ENCODE measurements at regions not wholly inside any gene's neighbourhood (a gene's known extent, or its start where the extent isn't known, plus 50 kb on each side); places are given as distances from the start of the nearest gene placed in this dataset.

DNA sequence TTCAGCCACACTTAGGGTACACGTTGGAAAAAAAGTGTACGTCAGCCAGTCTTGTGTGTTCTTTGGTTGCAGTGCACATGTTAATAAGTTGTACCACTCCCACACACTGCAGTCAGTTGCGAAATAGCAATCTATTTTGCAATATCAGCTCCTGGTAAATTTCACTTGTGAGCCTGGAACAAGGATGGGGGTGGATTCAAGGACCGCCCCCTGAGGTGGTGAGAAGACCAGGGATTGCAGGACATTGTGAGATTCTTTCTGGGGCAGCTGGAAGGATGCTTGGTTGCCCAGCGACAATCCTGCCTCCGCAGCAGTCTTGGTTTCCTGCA lies 78.6 kb upstream of the ZFHX3 start:
- DNase-seq = peak; percentile 85 to 91

DNA sequence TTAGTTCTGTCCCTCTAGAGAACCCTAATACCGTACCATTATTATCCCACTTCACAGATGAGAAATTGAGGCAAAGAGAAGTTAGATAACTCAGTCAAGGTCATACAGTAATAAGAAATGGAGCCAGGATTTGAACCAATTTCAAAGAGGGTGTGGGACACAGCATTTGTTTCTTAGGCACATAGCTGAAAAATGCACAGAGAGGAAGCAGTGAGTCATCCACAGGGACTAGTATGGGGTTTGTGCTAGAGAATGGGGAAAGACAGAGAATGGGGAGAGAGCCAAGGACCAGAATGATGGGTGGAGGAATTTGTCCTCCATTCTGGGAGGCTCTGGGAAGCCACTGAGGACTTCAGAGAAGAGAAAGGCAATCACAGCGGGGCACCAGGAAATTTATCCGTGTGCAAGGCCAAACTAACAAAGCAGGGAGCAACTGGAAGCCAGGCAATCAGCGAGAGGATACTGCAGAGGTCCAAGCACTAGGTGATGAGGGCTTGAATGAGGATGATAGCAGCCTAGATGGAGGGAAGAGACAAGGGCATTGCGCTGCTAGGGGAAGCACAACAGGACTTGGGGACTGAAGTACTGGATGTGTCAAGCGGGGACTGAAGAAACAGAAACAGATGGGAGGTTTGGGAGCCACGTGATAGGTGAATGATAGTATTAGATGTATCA lies 78.1 kb upstream of the ZFHX3 start:
- DNase-seq = peak; percentile 58 to 78

DNA sequence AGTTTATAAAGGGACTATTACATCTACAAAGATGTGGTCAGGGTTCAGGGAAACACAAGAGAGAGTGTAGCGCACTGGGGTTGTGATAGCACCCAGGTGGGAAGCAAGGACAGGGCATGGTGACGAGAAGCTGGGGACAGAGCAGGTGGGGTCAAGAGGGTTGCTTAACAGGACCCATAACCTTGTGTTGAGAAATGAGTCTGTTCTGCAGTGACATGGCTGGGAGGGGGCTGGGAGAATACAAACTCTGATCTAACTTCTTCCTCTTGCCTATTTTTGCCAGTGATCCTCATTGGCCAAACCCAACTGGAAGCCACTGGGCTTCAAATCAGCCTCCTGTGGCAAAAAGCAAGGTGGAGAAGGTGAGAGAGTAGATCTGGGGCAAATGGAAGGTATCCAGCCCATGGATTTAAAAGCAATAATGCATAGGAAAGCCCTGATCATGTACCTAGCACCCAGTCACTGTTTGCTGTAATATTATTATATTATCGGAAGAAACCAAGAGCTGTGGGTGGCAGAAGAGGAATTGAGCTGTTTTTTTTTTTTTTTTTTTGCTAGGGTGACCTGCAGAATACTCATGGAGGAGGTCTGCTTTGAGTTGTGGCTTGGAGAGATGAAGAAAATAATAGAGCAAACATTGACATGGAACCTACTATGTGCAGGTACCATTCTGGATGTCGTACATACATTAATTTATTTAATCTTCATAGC lies 76.9 kb upstream of the ZFHX3 start:
- peak; percentile 30 to 65 for DNase-seq

DNA sequence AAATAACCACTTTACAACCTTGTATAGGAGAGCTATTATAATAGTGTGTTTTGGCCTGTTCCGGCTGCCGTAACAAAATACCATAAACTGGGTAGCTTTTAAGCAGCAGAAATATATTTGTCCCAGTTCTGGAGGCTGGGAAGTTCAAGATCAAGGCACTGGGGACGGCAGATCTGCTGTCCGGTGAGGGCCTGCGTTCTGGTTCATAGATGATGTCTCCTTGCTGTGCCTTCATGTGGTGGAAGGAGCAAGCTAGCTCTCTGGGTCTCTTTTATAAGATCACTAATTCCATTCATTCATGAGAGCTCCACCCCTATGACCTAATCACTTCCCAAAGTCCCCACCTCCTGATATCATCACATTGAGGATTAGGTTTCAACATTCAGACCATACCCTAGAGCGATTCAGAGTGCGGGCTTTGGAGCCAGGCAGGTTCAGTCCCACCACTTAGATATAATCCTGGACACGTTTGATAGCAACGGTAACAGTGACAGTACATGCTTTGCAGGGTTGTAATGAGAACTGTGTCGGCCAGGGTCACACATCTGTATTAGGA lies 76.2 kb upstream of the ZFHX3 start:
- DNase-seq = peak; percentile 56 to 72

DNA sequence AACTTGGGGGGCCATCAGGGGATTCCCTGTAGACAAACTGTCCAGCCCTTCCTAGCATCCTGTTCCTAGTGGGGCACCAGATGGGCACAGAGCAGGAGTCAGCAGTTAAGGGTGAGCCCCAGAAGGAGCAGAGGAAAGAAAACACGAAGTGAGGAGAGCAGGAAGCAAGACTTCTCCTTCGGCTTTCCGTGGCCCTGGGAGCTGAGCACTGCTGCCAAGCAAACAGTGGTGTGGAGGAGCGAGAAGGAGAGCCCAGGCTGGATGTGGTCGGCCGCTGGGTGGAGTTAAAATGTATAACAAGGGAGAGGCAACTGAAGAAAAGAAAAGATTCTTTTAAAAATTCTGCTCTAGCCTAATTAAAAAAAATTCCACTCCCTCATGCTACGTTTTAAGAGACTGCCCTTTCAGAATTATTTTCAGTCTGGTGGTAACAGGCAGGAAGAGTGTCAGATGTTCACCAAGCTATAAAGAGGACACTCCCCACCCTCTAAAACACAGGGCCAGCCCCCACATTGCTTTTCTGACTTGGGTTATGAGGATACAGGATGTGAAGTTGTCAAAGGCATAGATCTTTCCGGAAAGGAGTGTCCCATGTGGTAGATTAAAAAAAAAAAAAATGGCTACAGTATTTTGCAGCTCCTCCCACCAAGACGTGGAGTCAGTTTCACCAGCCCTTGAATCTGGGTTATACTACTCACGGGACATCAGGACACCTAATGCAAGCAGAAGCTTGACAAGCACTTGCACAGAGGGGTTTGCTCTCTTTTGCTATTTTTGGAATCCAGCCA lies 74.9 kb upstream of the ZFHX3 start:
- DNase-seq = peak; percentile 43 to 47

DNA sequence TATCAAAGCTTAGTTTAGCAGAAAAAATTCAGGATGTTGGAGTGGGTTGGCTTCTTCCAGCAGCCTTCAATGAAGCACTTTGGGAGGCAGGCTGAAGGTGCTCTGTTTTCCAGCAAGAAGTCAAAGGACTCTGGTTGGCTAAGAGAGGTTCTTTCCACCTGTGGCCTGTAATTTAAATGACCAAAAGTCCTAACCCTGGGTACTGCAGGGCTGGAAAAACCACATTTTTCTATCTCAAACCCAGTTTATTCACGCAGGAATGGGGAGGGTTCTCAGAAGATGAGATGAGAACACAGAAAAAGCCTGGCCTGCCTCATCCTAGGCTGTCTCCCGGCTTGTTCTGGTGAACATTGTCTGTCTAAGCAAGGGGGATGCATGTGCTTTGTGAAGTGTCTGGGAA lies 68.6 kb upstream of the ZFHX3 start:
- DNase-seq = no peak

DNA sequence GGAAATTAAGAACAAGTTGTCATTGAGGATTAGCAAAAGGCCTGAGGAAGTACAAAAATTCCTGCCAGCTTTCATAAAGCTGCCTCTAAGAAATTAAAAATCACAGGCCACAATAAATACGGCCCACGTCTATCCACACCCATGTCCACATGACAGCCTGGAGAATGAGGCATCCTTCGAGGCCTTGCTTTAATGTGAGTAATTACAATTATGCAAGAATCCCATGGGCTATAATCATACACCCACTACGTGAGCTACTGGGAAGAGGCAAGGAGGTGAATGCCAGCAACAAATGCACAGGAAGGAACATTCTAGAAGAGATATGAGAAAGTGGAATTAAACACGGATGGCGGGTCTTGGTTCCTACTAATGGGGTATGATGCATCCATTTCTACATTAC lies 65.4 kb upstream of the ZFHX3 start:
- DNase-seq = peak; percentile 88 to 99

DNA sequence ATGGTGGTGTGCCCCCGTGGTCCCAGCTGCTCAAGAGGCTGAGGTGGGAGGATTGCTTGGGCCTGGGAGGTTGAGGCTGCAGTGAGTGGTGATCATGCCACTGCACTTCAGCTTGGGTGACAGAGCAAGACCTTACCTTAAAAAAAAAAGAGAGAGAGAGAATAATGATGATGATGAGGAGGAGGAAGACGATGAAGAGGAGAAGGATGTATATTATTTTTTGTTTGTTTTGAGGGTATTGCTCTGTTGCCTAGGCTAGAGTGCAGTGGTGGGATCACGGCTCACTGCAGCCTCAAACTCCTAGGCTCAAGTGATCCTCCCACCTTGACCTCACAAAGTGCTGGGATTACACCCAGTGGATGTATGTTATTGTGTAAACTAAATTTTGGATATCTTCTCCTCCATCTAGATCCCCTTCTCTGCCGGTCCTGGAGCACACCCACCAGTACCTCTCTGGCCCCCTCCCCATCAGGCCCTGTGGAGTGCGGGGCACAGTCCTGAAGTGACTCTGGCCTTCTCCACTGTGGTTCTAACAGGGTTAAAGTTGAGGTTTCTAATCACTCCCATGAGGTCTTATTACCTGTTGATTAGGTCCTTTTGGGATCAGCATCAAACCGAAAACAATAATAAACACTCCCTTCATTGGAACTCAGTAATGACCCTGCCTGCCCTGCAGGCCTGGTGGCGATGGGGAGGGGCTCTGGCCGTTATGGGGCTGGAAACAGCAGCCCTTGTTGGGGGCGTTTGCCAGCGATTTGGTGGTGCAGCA lies 60.5 kb upstream of the ZFHX3 start:
- DNase-seq = no peak

DNA sequence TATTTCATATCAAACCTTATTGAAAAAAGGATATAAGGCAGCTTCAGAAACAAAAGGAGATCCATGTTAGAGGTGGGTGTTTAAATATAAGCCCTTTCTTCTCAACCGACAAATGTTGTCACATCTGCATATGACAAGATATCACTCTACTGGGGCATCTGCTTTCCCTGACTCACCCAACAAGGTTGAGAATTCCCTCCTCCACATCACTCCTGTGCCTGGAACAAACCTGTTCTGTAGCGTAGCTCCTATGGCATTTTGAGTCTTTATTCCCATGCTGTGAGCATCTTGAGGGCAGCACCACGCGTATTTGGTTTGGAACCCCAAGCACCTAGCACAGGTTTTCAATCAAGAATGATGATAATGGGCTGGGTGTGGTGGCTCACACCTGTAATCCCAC lies 59.4 kb upstream of the ZFHX3 start:
- no peak for DNase-seq

DNA sequence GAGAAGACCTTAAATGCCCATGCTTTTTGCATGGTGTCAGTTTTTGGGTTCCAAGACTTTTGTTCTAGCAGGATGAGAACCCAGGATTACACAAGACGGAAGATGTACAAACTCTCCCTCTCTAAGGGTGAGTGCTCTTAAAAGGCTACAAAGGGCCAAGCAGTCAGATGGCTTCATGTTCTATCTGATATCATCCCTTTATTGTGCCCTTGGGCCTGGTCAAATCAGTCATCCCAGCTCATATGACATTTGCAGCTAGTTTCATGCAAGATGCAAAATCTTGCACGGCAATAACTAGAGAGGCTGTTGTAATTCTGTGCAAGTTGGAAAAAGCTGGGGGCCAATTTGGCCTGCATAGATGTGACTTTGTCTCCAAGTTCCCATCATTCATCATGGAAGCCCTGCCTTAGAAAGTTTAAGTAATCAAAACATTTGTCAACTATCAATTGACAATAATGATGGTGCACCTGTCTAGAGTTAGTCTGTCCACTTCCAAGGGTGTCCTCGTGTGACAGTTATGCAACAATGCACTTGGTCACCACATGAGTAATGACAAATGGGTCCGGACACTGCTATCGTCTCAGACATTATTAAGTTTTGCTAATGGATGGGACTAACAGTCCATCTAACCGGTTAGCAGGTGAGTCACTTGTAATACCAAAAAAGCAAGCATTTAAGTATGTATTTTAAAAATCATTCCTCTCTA lies 58.6 kb upstream of the ZFHX3 start:
- peak in 1 of 2 donors; percentile 44 for DNase-seq

DNA sequence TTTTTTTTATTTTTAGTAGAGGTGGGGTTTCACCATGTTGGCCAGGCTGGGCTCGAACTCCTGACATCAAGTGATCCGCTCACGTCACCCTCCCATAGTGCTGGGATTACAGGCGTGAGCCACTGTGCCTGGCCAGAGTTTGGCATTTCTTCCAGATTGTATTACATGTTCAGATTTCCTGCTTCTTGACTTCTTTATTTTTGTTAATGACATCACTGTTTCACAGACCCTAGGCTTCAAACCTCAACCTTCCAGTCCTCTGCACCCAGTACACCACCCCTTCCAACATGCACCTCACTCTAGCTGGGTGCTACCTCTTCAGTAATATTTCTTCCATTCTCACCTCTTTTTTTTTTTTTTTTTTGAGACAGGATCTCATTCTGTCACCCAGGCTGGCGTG lies 53.6 kb upstream of the ZFHX3 start:
- DNase-seq = no peak

DNA sequence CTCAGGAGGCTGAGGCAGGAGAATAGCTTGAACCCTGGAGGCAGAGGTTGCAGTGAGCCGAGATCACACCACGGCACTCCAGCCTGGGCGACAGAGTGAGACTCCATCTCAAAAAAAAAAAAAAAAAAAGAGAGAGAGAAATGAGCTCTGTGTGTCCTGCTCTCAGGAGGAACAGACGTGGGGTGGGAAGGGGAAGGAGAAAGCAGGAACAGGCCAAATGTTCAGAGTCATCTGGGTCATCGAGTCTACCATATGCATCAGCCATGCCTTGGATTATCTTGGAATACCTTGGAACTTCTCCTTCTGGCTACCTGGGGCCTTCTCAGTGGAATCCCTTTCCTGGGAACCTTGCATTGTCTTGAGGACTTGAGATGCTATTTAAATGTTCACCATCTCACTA lies 51.7 kb upstream of the ZFHX3 start:
- peak in 1 of 2 donors; percentile 24 for DNase-seq

Data from inflammatory macrophage treated with lipopolysaccharide for 1 hour (primary cell).